ENCODE measurements at regions not wholly inside any gene's neighbourhood (a gene's known extent, or its start where the extent isn't known, plus 50 kb on each side); places are given as distances from the start of the nearest gene placed in this dataset.
A peak's percentile ranks its signal among the peaks of the same experiment; 100 is the strongest.

DNA sequence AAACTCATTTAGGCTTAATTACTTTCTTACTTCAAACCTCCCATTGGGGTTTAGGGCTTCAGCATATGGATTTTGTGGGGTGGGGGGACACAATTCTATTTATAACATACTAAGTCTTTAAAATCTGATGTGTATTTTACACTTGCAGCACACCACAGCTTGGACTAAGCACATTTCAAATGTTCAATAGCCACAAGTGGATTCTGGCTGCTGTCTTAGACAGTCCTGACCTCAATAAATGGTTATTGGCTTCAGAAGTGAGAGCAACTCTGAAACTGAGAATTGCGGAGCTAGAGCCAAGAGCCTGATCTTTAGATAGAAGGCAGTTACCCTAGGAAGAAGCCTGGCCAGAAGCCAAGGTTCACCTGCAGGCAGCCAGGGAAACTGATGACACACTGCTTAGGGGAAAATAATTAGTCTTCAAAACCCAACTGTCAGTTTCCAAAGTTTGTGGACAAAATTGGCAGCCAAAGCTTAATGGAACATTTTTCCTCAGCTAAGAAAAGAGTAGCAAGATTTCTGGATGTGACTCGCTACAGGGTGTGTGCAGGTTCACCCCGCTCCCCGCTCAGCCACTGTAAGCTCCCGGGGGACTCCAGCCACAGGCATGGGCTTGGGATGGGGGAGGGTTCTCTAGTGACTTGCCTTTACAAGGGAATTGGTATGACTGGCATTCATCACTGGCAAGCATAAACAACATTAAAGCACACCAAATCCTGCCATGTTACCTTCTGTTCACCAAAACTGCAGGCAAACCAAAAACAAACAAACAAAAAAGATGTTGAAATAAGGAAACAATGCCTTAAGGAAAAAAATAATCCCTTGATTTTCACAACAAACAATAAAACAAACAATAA, 219.8 kb downstream of the TFAP2A start:
- peak overlapping the region; percentile 48 for H3K27ac ChIP-seq (ENCODE audit: low read length)
- no peak overlapping the region for H3K4me3 ChIP-seq (ENCODE audit: low read depth in 2 of 2, low read length in 2 of 2)
- intact Hi-C loops (cut with micrococcal nuclease; ENCODE audit: unreplicated experiment) = no loop called here
- H3K27me3 ChIP-seq (ENCODE audit: control insufficient read depth, insufficient read depth, low read length) = no peaks in the 10 kb centered on the region
- CTCF ChIA-PET = no interaction called here
- peaks cover 6% of the 10 kb centered on the region for H3K4me1 ChIP-seq (ENCODE audit: control insufficient read depth, insufficient read depth, low read length)
- H3K36me3 ChIP-seq (ENCODE audit: control insufficient read depth, insufficient read depth, low read length) = no peaks in the 10 kb centered on the region
- ATAC-seq = no peak
- TF ChIP-seq TCF7L2 (IDR thresholded peaks at IDR 0.05; ENCODE audit: low read depth, low read length) (no peak), POLR2AphosphoS5 (IDR thresholded peaks at IDR 0.05; ENCODE audit: low read depth, low read length) (no peak), SIN3A (IDR thresholded peaks at IDR 0.05; ENCODE audit: borderline replicate concordance, insufficient read depth, low read depth, low read length) (no peak)
- TF ChIP-seq, protein P1, sequence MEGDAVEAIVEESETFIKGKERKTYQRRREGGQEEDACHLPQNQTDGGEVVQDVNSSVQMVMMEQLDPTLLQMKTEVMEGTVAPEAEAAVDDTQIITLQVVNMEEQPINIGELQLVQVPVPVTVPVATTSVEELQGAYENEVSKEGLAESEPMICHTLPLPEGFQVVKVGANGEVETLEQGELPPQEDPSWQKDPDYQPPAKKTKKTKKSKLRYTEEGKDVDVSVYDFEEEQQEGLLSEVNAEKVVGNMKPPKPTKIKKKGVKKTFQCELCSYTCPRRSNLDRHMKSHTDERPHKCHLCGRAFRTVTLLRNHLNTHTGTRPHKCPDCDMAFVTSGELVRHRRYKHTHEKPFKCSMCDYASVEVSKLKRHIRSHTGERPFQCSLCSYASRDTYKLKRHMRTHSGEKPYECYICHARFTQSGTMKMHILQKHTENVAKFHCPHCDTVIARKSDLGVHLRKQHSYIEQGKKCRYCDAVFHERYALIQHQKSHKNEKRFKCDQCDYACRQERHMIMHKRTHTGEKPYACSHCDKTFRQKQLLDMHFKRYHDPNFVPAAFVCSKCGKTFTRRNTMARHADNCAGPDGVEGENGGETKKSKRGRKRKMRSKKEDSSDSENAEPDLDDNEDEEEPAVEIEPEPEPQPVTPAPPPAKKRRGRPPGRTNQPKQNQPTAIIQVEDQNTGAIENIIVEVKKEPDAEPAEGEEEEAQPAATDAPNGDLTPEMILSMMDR (IDR thresholded peaks at IDR 0.05) = no peak
- TF ChIP-seq, protein P2, sequence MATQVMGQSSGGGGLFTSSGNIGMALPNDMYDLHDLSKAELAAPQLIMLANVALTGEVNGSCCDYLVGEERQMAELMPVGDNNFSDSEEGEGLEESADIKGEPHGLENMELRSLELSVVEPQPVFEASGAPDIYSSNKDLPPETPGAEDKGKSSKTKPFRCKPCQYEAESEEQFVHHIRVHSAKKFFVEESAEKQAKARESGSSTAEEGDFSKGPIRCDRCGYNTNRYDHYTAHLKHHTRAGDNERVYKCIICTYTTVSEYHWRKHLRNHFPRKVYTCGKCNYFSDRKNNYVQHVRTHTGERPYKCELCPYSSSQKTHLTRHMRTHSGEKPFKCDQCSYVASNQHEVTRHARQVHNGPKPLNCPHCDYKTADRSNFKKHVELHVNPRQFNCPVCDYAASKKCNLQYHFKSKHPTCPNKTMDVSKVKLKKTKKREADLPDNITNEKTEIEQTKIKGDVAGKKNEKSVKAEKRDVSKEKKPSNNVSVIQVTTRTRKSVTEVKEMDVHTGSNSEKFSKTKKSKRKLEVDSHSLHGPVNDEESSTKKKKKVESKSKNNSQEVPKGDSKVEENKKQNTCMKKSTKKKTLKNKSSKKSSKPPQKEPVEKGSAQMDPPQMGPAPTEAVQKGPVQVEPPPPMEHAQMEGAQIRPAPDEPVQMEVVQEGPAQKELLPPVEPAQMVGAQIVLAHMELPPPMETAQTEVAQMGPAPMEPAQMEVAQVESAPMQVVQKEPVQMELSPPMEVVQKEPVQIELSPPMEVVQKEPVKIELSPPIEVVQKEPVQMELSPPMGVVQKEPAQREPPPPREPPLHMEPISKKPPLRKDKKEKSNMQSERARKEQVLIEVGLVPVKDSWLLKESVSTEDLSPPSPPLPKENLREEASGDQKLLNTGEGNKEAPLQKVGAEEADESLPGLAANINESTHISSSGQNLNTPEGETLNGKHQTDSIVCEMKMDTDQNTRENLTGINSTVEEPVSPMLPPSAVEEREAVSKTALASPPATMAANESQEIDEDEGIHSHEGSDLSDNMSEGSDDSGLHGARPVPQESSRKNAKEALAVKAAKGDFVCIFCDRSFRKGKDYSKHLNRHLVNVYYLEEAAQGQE (IDR thresholded peaks at IDR 0.05; ENCODE audit: insufficient read depth in 1 of 2, low read depth in 2 of 2, low read length in 1 of 2) = no peak
- in situ Hi-C loops (cut with HindIII; ENCODE audit: low pct_unique_long_range_greater_than_20kb, low sequenced_read_pairs) = loop anchor here (10.0 kb wide), 1 partner anchor 170 kb away; no protein-coding TSS in a partner anchor
- POLR2A ChIA-PET = no interaction called here
- BruUV-seq (replicated peaks) = no TSS peak
- no peaks in the 10 kb centered on the region for H3K9me3 ChIP-seq (ENCODE audit: control insufficient read depth, insufficient read depth, low read depth, low read length)
- DNase-seq (ENCODE audit: low read depth, low spot score) = no peak

DNA sequence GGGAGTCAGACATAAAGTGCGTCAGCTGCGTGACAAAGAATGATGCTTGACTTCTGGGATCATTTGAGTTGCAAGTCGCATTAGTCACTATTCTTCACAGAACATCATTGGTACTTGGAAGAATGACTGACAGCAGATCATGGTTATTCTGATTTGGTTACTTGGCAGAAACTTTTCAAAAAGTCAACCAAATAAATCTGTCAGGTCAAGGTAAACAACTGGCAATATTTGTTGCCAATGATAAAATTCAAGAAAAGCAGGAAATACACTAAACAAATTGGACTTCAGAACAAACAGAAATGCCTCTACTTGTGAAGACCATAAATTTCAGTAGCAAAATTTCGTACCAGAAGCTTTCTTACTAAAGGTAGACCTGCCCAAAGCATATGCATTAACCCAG, 221.6 kb downstream of the TFAP2A start:
- no peak for ATAC-seq
- no peak for TF ChIP-seq SIN3A (IDR thresholded peaks at IDR 0.05; ENCODE audit: borderline replicate concordance, insufficient read depth, low read depth, low read length)
- TF ChIP-seq, protein P1 (IDR thresholded peaks at IDR 0.05) = no peak
- TF ChIP-seq, protein P2 (IDR thresholded peaks at IDR 0.05; ENCODE audit: insufficient read depth in 1 of 2, low read depth in 2 of 2, low read length in 1 of 2) = no peak
- no peak for TF ChIP-seq POLR2AphosphoS5 (IDR thresholded peaks at IDR 0.05; ENCODE audit: low read depth, low read length)
- no peak for TF ChIP-seq TCF7L2 (IDR thresholded peaks at IDR 0.05; ENCODE audit: low read depth, low read length)
- in situ Hi-C loops (cut with HindIII; ENCODE audit: low pct_unique_long_range_greater_than_20kb, low sequenced_read_pairs) = loop anchor here (10.0 kb wide), 1 partner anchor 171 kb away; no protein-coding TSS in a partner anchor
- intact Hi-C loops (cut with micrococcal nuclease; ENCODE audit: unreplicated experiment) = no loop called here
- Histone ChIP-seq H3K27ac (ENCODE audit: low read length) (no peak overlapping the region), H3K4me1 (ENCODE audit: control insufficient read depth, insufficient read depth, low read length) (peaks cover 6% of the 10 kb centered on the region), H3K4me3 (ENCODE audit: low read depth in 2 of 2, low read length in 2 of 2) (no peak overlapping the region), H3K36me3 (ENCODE audit: control insufficient read depth, insufficient read depth, low read length) (no peaks in the 10 kb centered on the region), H3K27me3 (ENCODE audit: control insufficient read depth, insufficient read depth, low read length) (no peaks in the 10 kb centered on the region), H3K9me3 (ENCODE audit: control insufficient read depth, insufficient read depth, low read depth, low read length) (no peaks in the 10 kb centered on the region)
- no peak for DNase-seq (ENCODE audit: low read depth, low spot score)
- no TSS peak for BruUV-seq (replicated peaks)
- CTCF ChIA-PET = no interaction called here
- POLR2A ChIA-PET = no interaction called here

Data from Panc1 (cell line).